Fibroblast of lung (primary cell): ENCODE measurements at regions not wholly inside any gene's neighbourhood (a gene's known extent, or its start where the extent isn't known, plus 50 kb on each side); places are given as distances from the start of the nearest gene placed in this dataset.

Source experiments
- CTCF ChIP-seq, 2 donors: IDR thresholded peaks in 1 of 2; conservative IDR thresholded peaks in 1 of 2; 1 replicate in 1 of 2; 2 replicates in 1 of 2; pipeline ENCODE4 v1.5.1; 2011 to 2012; ENCODE audit warnings: low read length in 2 of 2, control low read depth in 1 of 2, inconsistent platforms in 1 of 2, low read depth in 1 of 2, mild to moderate bottlenecking in 1 of 2
- EZH2 ChIP-seq: IDR thresholded peaks from 2 replicates; pipeline ENCODE4 v1.5.1; 2012; ENCODE audit warnings: low read length, control low read depth, mild to moderate bottlenecking; ENCODE audit errors: missing control alignments

GRCh38 chr5:111584651-111585050, 72.3 kb upstream of the STARD4 start:
- TF ChIP-seq CTCF (conservative IDR thresholded peaks at IDR 0.05 in 1 of 2, IDR thresholded peaks at IDR 0.05 in 1 of 2; ENCODE audit: low read depth in 1 of 2, low read length in 2 of 2) (no peak), EZH2 (no peak)
